HepG2 (cell line): ENCODE measurements at regions not wholly inside any gene's neighbourhood (a gene's known extent, or its start where the extent isn't known, plus 50 kb on each side); places are given as distances from the start of the nearest gene placed in this dataset.

Source experiments
- CHD4 ChIP-seq: fragments of 200-600 bp; sonication (generic); IDR thresholded peaks from 2 replicates; pipeline ENCODE4 v1.7.0; 2017; ENCODE audit warnings: mild to moderate bottlenecking, low read length, borderline replicate concordance
- ESRRA ChIP-seq: sonication (generic); formaldehyde crosslinking; IDR thresholded peaks from 2 replicates; pipeline ENCODE4 v1.5.1; 2020; ENCODE audit warnings: mild to moderate bottlenecking, low read depth, missing genetic modification reagents
- WIZ ChIP-seq: sonication (generic); formaldehyde crosslinking; IDR thresholded peaks from 2 replicates; pipeline ENCODE4 v1.5.1; 2020; ENCODE audit warnings: mild to moderate bottlenecking, missing genetic modification reagents
- ZZZ3 ChIP-seq: sonication (generic); formaldehyde crosslinking; IDR thresholded peaks from 2 replicates; pipeline ENCODE4 v1.4.0; 2020; ENCODE audit warnings: missing genetic modification reagents, mild to moderate bottlenecking, borderline replicate concordance
- TF ChIP-seq, protein P1 (sequence below): sonication (generic); formaldehyde crosslinking; IDR thresholded peaks from 2 replicates; pipeline ENCODE4 v1.9.0; 2021; ENCODE audit warnings: missing genetic modification reagents, borderline replicate concordance

GRCh38 chr12:31227401-31227981 is 98.5 kb downstream of the SINHCAF start:
- no peak for TF ChIP-seq WIZ
- TF ChIP-seq, protein P1, sequence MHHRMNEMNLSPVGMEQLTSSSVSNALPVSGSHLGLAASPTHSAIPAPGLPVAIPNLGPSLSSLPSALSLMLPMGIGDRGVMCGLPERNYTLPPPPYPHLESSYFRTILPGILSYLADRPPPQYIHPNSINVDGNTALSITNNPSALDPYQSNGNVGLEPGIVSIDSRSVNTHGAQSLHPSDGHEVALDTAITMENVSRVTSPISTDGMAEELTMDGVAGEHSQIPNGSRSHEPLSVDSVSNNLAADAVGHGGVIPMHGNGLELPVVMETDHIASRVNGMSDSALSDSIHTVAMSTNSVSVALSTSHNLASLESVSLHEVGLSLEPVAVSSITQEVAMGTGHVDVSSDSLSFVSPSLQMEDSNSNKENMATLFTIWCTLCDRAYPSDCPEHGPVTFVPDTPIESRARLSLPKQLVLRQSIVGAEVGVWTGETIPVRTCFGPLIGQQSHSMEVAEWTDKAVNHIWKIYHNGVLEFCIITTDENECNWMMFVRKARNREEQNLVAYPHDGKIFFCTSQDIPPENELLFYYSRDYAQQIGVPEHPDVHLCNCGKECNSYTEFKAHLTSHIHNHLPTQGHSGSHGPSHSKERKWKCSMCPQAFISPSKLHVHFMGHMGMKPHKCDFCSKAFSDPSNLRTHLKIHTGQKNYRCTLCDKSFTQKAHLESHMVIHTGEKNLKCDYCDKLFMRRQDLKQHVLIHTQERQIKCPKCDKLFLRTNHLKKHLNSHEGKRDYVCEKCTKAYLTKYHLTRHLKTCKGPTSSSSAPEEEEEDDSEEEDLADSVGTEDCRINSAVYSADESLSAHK (CRISPR knock-in tag) = no peak
- no peak for TF ChIP-seq CHD4
- no peak for TF ChIP-seq ZZZ3 (CRISPR knock-in tag)
- no peak for TF ChIP-seq ESRRA (CRISPR knock-in tag)
